ENCODE measurements at regions not wholly inside any gene's neighbourhood (a gene's known extent, or its start where the extent isn't known, plus 50 kb on each side); places are given as distances from the start of the nearest gene placed in this dataset.
"Not testable (repeated sequence)": the region's sequence is repeated elsewhere in the genome, so short reads cannot be mapped to it uniquely, and the experiment has no call there.

- DNase-seq (no peak), ATAC-seq (no peak)
- Mint-ChIP-seq H3K27me3 (no peaks in the 10 kb centered on the region), H3K36me3 (peaks cover 0 to 2% (median 0%) of the 10 kb centered on the region in 3 donors), H3K27ac (no peak overlapping the region), H3K4me1 (no peaks in the 10 kb centered on the region), H3K9me3 (peaks cover 0 to 2% (median 0%) of the 10 kb centered on the region in 9 donors), H3K4me3 (no peak overlapping the region)
- POLR2A ChIA-PET, result interaction anchor here (0.6 kb wide), 1 partner anchor 197 kb away, joined by 5 read pairs; no protein-coding TSS in a partner anchor
Observed at GRCh38 chr15:92772061-92772460, 116.5 kb upstream of the FAM174B start.

- Mint-ChIP-seq H3K27me3 (no peaks in the 10 kb centered on the region), H3K4me1 (no peaks in the 10 kb centered on the region), H3K9me3 (peaks cover 0 to 2% (median 0%) of the 10 kb centered on the region in 9 donors), H3K27ac (no peak overlapping the region), H3K4me3 (no peak overlapping the region), H3K36me3 (peaks cover 0 to 2% (median 0%) of the 10 kb centered on the region in 3 donors)
- no peak for DNase-seq
- POLR2A ChIA-PET, result no interaction called here
- no peak for ATAC-seq
Observed at GRCh38 chr15:92772626-92773244, 117.2 kb upstream of the FAM174B start.

GRCh38 chr15:92773340-92773739 is 117.8 kb upstream of the FAM174B start:
- no peak for DNase-seq
- Mint-ChIP-seq H3K27me3 (no peaks in the 10 kb centered on the region), H3K9me3 (peaks cover 0 to 2% (median 0%) of the 10 kb centered on the region in 9 donors), H3K27ac (no peak overlapping the region), H3K4me3 (no peak overlapping the region), H3K4me1 (no peaks in the 10 kb centered on the region), H3K36me3 (peaks cover 0 to 2% (median 0%) of the 10 kb centered on the region in 3 donors)
- POLR2A ChIA-PET, result no interaction called here
- no peak for ATAC-seq

GRCh38 chr15:92779874-92780273 is 120.2 kb upstream of the CHD2 start:
- POLR2A ChIA-PET, result interaction anchor here (0.6 kb wide), 1 partner anchor 1618 kb away, joined by 4 read pairs; no protein-coding TSS in a partner anchor
- Mint-ChIP-seq H3K27me3 (no peaks in the 10 kb centered on the region), H3K27ac (peak overlapping the region in 1 of 10 donors; percentile 20), H3K4me3 (no peak overlapping the region), H3K9me3 (peaks cover 0 to 6% (median 3%) of the 10 kb centered on the region in 9 donors), H3K36me3 (peaks cover 0 to 12% (median 5%) of the 10 kb centered on the region in 3 donors), H3K4me1 (peaks cover 0 to 2% (median 0%) of the 10 kb centered on the region in 4 donors)
- ATAC-seq (no peak), DNase-seq (no peak)

- Mint-ChIP-seq H3K9me3 (peaks cover 0 to 6% (median 3%) of the 10 kb centered on the region in 9 donors), H3K4me3 (no peak overlapping the region), H3K27ac (no peak overlapping the region), H3K4me1 (peaks cover 0 to 2% (median 0%) of the 10 kb centered on the region in 4 donors), H3K36me3 (peaks cover 2 to 15% (median 5%) of the 10 kb centered on the region in 3 donors), H3K27me3 (no peaks in the 10 kb centered on the region)
- ATAC-seq (no peak), DNase-seq (no peak)
- POLR2A ChIA-PET, result no interaction called here
Observed at GRCh38 chr15:92780843-92781242, 119.3 kb upstream of the CHD2 start.

- Mint-ChIP-seq H3K4me3 (no peak overlapping the region), H3K4me1 (peaks cover 0 to 2% (median 0%) of the 10 kb centered on the region in 4 donors), H3K9me3 (peaks cover 0 to 6% (median 3%) of the 10 kb centered on the region in 9 donors), H3K27me3 (no peaks in the 10 kb centered on the region), H3K36me3 (peaks cover 2 to 15% (median 5%) of the 10 kb centered on the region in 3 donors), H3K27ac (no peak overlapping the region)
- DNase-seq (no peak), ATAC-seq (no peak)
- POLR2A ChIA-PET, result no interaction called here
Observed at GRCh38 chr15:92781925-92782453, 118.1 kb upstream of the CHD2 start.

GRCh38 chr15:92787116-92787515 is 113.0 kb upstream of the CHD2 start:
- no peak overlapping the region for H3K27ac Mint-ChIP-seq
- H3K4me3 Mint-ChIP-seq, result no peak overlapping the region
- H3K36me3 Mint-ChIP-seq, result peaks cover 0 to 5% (median 2%) of the 10 kb centered on the region in 3 donors
- no peaks in the 10 kb centered on the region for H3K9me3 Mint-ChIP-seq
- no peak for ATAC-seq
- peaks cover 0 to under 1% (median 0%) of the 10 kb centered on the region in 5 donors for H3K27me3 Mint-ChIP-seq
- POLR2A ChIA-PET, result no interaction called here
- no peaks in the 10 kb centered on the region for H3K4me1 Mint-ChIP-seq
- DNase-seq, result no peak

- Mint-ChIP-seq H3K36me3 (peaks cover 0 to 5% (median 2%) of the 10 kb centered on the region in 3 donors), H3K4me3 (no peak overlapping the region), H3K27me3 (peaks cover 0 to 1% (median 0%) of the 10 kb centered on the region in 5 donors), H3K27ac (no peak overlapping the region), H3K9me3 (no peaks in the 10 kb centered on the region), H3K4me1 (no peaks in the 10 kb centered on the region)
- DNase-seq, result no peak
- POLR2A ChIA-PET, result interaction anchor here (0.7 kb wide), 1 partner anchor 54 kb away, joined by 3 read pairs; no protein-coding TSS in a partner anchor
- no peak for ATAC-seq
Observed at GRCh38 chr15:92788196-92788595, 111.9 kb upstream of the CHD2 start.

GRCh38 chr15:92788793-92789192 is 111.3 kb upstream of the CHD2 start:
- not testable (repeated sequence) for H3K27ac Mint-ChIP-seq, H3K36me3 Mint-ChIP-seq, H3K27me3 Mint-ChIP-seq, ATAC-seq, H3K4me1 Mint-ChIP-seq, H3K4me3 Mint-ChIP-seq, DNase-seq, H3K9me3 Mint-ChIP-seq
- POLR2A ChIA-PET, result interaction anchor here (0.7 kb wide), 1 partner anchor 54 kb away, joined by 3 read pairs; no protein-coding TSS in a partner anchor

GRCh38 chr15:92796161-92796611 is 103.9 kb upstream of the CHD2 start:
- H3K9me3 Mint-ChIP-seq, result no peaks in the 10 kb centered on the region
- POLR2A ChIA-PET, result interaction anchor here (1.1 to 4.2 kb wide), 5 partner anchors 12 to 122 kb away, joined by 5 to 25 read pairs (median 12); no protein-coding TSS in a partner anchor
- peaks cover 0 to 1% (median 0%) of the 10 kb centered on the region in 5 donors for H3K27me3 Mint-ChIP-seq
- no peak overlapping the region for H3K27ac Mint-ChIP-seq
- peaks cover 4 to 8% (median 6%) of the 10 kb centered on the region in 4 donors for H3K4me1 Mint-ChIP-seq
- H3K4me3 Mint-ChIP-seq, result no peak overlapping the region
- ATAC-seq (no peak), DNase-seq (no peak)
- no peaks in the 10 kb centered on the region for H3K36me3 Mint-ChIP-seq

- DNase-seq (peak in 7 of 10 donors; percentile 12 to 82 (median 67)), ATAC-seq (peak; percentile 89 to 91)
- peak overlapping the region in 1 of 10 donors; percentile 22 for H3K4me3 Mint-ChIP-seq
- POLR2A ChIA-PET, result interaction anchor here (0.7 to 4.2 kb wide), 11 partner anchors 11 to 201 kb away, joined by 3 to 25 read pairs (median 8); partner anchors contain the start of gene CHD2
- H3K36me3 Mint-ChIP-seq, result no peaks in the 10 kb centered on the region
- no peaks in the 10 kb centered on the region for H3K27me3 Mint-ChIP-seq
- peaks cover 4 to 8% (median 7%) of the 10 kb centered on the region in 4 donors for H3K4me1 Mint-ChIP-seq
- H3K9me3 Mint-ChIP-seq, result no peaks in the 10 kb centered on the region
- H3K27ac Mint-ChIP-seq, result peak overlapping the region; percentile 25 to 90 (median 76)
Observed at GRCh38 chr15:92797168-92798052, 102.7 kb upstream of the CHD2 start.

- Mint-ChIP-seq H3K27me3 (no peaks in the 10 kb centered on the region), H3K36me3 (no peaks in the 10 kb centered on the region), H3K9me3 (no peaks in the 10 kb centered on the region), H3K4me1 (peaks cover 6 to 12% (median 8%) of the 10 kb centered on the region in 4 donors), H3K27ac (peak overlapping the region in 1 of 10 donors; percentile 37), H3K4me3 (no peak overlapping the region)
- ATAC-seq (no peak), DNase-seq (no peak)
- POLR2A ChIA-PET, result interaction anchor here (2.0 to 14.5 kb wide), 3 partner anchors 9 to 100 kb away, joined by 6 to 681 read pairs (median 25); partner anchors contain the start of gene CHD2
Observed at GRCh38 chr15:92800013-92800412, 100.1 kb upstream of the CHD2 start.

All from naive thymus-derived CD8-positive, alpha-beta T cell (primary cell).